NB4 (cell line): ENCODE measurements at regions not wholly inside any gene's neighbourhood (a gene's known extent, or its start where the extent isn't known, plus 50 kb on each side); places are given as distances from the start of the nearest gene placed in this dataset.
"Not testable (repeated sequence)": the region's sequence is repeated elsewhere in the genome, so short reads cannot be mapped to it uniquely, and the experiment has no call there.

ENCODE experiments used
- DNase-seq: peaks from one replicate; pipeline ENCODE4 v3.0.0; 2010; ENCODE audit warnings: low read depth
- H3K4me3 ChIP-seq: one replicate; pipeline ENCODE4 v1.5.1; 2011; ENCODE audit warnings: mild to moderate bottlenecking, low read depth, low read length, moderate library complexity
- MYC ChIP-seq: IDR thresholded peaks from 2 replicates; pipeline ENCODE4 v1.6.1; 2011; ENCODE audit warnings: low read depth, low read length
- POLR2A ChIP-seq: IDR thresholded peaks from 2 replicates; pipeline ENCODE4 v1.6.1; 2011; ENCODE audit warnings: mild to moderate bottlenecking; ENCODE audit not compliant: insufficient read length; ENCODE audit errors: extremely low read depth
- TF ChIP-seq, protein P1 (sequence below): IDR thresholded peaks from one replicate; pipeline ENCODE4 v1.5.1; 2012; ENCODE audit warnings: low read depth, low read length
- TF ChIP-seq, protein P2 (sequence below): IDR thresholded peaks from 2 replicates; pipeline ENCODE4 v1.6.1; 2011; ENCODE audit warnings: low read depth, low read length

DNA sequence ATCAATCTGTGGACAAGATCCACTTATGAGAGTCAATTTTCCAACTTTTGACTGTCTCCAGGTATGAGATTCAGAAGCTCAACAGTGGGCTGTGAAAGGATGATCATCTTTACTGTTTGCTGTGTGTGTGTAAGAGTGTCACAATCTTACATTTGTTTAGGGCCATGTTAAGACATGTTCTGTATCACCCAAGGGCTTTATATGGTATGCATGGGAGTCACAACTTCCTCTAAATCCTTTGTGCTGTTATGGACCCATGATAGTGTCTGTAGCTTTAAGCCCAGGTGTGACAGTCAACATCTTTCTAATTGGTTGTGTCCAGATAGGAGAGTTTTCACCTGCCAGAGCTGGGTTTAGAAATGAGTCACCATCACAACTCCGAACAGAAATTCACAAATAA, 70.2 kb downstream of the ZNF726 start:
- not testable (repeated sequence) for H3K4me3 ChIP-seq, DNase-seq

DNA sequence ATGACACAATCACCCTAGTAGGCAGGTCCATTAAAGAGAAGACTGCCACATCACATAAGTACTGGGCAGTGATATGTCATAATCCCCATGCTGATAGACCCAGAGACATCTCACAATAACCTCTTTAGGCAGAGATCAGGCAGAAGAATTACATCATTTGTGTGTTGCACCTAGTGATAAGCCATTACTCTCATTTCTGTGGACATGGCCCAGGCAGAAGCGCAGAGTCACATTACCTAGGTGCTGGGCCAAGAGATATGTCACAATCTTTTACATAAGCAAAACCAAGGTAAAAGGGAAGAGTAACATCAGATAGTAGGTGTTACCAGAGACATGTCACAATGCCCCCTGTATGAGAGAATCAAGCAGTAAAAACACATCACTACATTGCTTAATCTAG, 71.9 kb downstream of the ZNF726 start:
- no peak for DNase-seq
- TF ChIP-seq, protein P1, sequence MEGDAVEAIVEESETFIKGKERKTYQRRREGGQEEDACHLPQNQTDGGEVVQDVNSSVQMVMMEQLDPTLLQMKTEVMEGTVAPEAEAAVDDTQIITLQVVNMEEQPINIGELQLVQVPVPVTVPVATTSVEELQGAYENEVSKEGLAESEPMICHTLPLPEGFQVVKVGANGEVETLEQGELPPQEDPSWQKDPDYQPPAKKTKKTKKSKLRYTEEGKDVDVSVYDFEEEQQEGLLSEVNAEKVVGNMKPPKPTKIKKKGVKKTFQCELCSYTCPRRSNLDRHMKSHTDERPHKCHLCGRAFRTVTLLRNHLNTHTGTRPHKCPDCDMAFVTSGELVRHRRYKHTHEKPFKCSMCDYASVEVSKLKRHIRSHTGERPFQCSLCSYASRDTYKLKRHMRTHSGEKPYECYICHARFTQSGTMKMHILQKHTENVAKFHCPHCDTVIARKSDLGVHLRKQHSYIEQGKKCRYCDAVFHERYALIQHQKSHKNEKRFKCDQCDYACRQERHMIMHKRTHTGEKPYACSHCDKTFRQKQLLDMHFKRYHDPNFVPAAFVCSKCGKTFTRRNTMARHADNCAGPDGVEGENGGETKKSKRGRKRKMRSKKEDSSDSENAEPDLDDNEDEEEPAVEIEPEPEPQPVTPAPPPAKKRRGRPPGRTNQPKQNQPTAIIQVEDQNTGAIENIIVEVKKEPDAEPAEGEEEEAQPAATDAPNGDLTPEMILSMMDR = no peak
- TF ChIP-seq, protein P2, sequence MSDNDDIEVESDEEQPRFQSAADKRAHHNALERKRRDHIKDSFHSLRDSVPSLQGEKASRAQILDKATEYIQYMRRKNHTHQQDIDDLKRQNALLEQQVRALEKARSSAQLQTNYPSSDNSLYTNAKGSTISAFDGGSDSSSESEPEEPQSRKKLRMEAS = no peak
- no peak for TF ChIP-seq MYC
- H3K4me3 ChIP-seq = no peak overlapping the region

DNA sequence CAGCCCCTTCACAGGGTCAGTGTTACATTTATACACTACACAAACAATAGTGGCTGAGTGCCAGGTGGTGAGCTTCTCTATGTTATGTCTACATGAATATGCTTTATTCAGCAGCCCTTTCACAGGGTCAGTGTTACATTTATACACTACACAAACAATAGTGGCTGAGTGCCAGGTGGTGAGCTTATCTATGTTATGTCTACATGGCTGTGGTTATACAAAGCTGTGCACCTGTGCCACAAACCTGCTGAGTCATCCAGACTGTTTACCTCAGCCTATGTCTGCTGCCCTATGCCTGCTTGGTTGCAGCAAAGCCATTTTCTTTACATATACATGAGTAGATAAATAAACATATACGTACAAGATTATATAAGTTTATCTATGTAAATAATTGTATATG, 76.5 kb downstream of the ZNF726 start:
- H3K4me3 ChIP-seq = no peak overlapping the region
- TF ChIP-seq, protein P2 = no peak
- TF ChIP-seq, protein P1 = no peak
- TF ChIP-seq MYC (no peak), POLR2A (no peak)
- no peak for DNase-seq

DNA sequence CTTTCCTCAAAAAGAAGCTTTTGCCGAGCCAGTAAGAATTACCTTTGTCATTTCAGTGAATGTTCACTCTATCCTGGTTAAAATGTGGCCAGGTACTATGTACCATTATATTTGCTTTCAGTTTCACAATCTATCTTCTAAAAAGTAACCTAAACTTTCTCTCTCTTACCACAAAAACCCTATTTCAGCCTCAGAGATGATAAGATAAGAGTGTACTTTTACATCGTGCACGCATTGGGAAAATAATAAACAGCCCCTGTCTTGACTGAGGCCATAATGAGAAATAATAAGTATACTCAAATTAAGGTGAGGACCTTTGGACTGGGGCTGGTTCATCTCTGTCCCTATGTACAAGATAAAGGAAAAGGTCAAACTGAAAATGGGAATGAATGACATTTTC, 77.7 kb downstream of the ZNF726 start:
- no peak overlapping the region for H3K4me3 ChIP-seq
- no peak for DNase-seq
- TF ChIP-seq, protein P2 = no peak
- TF ChIP-seq POLR2A = no peak
- TF ChIP-seq, protein P1 = no peak
- no peak for TF ChIP-seq MYC

DNA sequence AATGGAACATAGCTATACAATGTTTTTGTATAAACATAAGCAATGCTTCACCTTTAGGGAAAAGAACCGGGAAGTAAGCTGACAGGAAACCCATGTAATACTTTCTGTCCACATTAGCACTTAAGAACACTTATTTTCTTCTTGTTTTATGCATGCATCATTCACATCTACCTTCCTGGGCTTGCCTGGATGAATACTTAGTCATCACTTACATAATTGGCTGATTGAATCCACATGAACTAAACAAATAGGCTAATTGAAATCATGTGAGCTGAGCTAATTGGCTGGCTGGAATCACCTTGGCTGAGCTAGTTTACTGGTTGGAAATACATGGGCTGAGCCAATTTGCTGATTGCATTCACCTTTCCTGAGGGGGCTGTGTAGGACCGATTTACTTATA, 78.8 kb downstream of the ZNF726 start:
- H3K4me3 ChIP-seq = no peak overlapping the region
- DNase-seq = no peak
- TF ChIP-seq, protein P1 = no peak
- TF ChIP-seq POLR2A = no peak
- TF ChIP-seq MYC = no peak
- TF ChIP-seq, protein P2 = no peak

DNA sequence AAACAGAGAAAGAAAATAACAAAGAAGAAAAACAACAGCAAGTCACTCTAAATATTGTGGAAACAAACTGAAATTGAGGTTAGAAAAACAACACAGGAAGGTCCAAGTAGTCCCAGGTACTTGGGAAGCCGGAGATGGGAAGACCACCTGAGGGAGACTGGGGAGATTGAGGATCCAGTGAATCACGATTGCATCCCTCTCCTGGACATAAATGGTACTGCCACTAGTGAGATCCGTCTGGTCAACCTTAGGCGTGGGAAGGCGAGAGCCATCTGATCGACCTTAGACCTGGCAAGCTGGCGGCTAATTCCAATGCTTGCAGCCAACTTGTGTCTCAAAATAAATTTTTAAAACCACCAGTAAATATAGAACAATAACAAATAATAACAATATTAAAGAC, 81.9 kb downstream of the ZNF726 start:
- no peak overlapping the region for H3K4me3 ChIP-seq
- DNase-seq = peak; percentile 40
- TF ChIP-seq MYC = no peak
- TF ChIP-seq, protein P1 = peak; percentile 50
- TF ChIP-seq, protein P2 = no peak
